Colonic mucosa (tissue), 4 donors: ENCODE measurements at regions not wholly inside any gene's neighbourhood (a gene's known extent, or its start where the extent isn't known, plus 50 kb on each side); places are given as distances from the start of the nearest gene placed in this dataset.

Experiments
- DNase-seq: peaks from one replicate; pipeline ENCODE4 v3.0.0-alpha.2; 2020
- H3K27ac ChIP-seq: fragments of 200-600 bp; one replicate; pipeline ENCODE4 v1.8.0; 2021
- H3K27me3 ChIP-seq: fragments of 200-600 bp; one replicate; pipeline ENCODE4 v1.8.0; 2021
- H3K36me3 ChIP-seq: fragments of 200-600 bp; one replicate; pipeline ENCODE4 v1.8.0; 2021
- H3K4me1 ChIP-seq: fragments of 200-600 bp; one replicate; pipeline ENCODE4 v1.8.0; 2021; ENCODE audit warnings: mild to moderate bottlenecking
- H3K4me3 ChIP-seq: fragments of 200-600 bp; one replicate; pipeline ENCODE4 v1.8.0; 2021
- H3K9ac ChIP-seq, 2 donors: one replicate each; pipeline ENCODE4 v1.7.0; 2013; ENCODE audit warnings: control low read depth in 2 of 2, low read depth in 2 of 2, low read length in 2 of 2
- H3K9me3 ChIP-seq: fragments of 200-600 bp; one replicate; pipeline ENCODE4 v1.8.0; 2021
- intact Hi-C: fragments of 100-400 bp; cut with DNase I; formaldehyde crosslinking; loops from one replicate; pipeline ENCODE4 v1.14.1; 2022
- TF ChIP-seq, protein P1 (sequence below): fragments of 200-600 bp; IDR thresholded peaks from one replicate; pipeline ENCODE4 v1.8.0; 2022; ENCODE audit warnings: antibody characterized with exemption, mild to moderate bottlenecking
- donor health status: healthy.
- donor health status: DM: no; HTN: no; CAD: no.
- donor health status: DM: no; HTN: no; CAD: no.

- TF ChIP-seq, protein P1, sequence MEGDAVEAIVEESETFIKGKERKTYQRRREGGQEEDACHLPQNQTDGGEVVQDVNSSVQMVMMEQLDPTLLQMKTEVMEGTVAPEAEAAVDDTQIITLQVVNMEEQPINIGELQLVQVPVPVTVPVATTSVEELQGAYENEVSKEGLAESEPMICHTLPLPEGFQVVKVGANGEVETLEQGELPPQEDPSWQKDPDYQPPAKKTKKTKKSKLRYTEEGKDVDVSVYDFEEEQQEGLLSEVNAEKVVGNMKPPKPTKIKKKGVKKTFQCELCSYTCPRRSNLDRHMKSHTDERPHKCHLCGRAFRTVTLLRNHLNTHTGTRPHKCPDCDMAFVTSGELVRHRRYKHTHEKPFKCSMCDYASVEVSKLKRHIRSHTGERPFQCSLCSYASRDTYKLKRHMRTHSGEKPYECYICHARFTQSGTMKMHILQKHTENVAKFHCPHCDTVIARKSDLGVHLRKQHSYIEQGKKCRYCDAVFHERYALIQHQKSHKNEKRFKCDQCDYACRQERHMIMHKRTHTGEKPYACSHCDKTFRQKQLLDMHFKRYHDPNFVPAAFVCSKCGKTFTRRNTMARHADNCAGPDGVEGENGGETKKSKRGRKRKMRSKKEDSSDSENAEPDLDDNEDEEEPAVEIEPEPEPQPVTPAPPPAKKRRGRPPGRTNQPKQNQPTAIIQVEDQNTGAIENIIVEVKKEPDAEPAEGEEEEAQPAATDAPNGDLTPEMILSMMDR: no peak
- H3K9ac ChIP-seq: no peak overlapping the region
- H3K4me3 ChIP-seq: no peak overlapping the region
- H3K4me1 ChIP-seq: no peaks in the 10 kb centered on the region
- H3K9me3 ChIP-seq: no peaks in the 10 kb centered on the region
- no peak overlapping the region for H3K27ac ChIP-seq
- no peak for DNase-seq
- H3K36me3 ChIP-seq: no peaks in the 10 kb centered on the region
- no peaks in the 10 kb centered on the region for H3K27me3 ChIP-seq
- intact Hi-C loops: no loop called here
Observed at GRCh38 chr11:123265951-123266350, 70.9 kb upstream of the CLMP start.

- TF ChIP-seq, protein P1: no peak
- H3K36me3 ChIP-seq: no peaks in the 10 kb centered on the region
- no peak for DNase-seq
- no peak overlapping the region for H3K9ac ChIP-seq
- no peaks in the 10 kb centered on the region for H3K27me3 ChIP-seq
- no peak overlapping the region for H3K27ac ChIP-seq
- intact Hi-C loops: no loop called here
- H3K4me1 ChIP-seq: no peaks in the 10 kb centered on the region
- no peaks in the 10 kb centered on the region for H3K9me3 ChIP-seq
- no peak overlapping the region for H3K4me3 ChIP-seq
Observed at GRCh38 chr11:123264431-123264780, 69.4 kb upstream of the CLMP start.

DNA sequence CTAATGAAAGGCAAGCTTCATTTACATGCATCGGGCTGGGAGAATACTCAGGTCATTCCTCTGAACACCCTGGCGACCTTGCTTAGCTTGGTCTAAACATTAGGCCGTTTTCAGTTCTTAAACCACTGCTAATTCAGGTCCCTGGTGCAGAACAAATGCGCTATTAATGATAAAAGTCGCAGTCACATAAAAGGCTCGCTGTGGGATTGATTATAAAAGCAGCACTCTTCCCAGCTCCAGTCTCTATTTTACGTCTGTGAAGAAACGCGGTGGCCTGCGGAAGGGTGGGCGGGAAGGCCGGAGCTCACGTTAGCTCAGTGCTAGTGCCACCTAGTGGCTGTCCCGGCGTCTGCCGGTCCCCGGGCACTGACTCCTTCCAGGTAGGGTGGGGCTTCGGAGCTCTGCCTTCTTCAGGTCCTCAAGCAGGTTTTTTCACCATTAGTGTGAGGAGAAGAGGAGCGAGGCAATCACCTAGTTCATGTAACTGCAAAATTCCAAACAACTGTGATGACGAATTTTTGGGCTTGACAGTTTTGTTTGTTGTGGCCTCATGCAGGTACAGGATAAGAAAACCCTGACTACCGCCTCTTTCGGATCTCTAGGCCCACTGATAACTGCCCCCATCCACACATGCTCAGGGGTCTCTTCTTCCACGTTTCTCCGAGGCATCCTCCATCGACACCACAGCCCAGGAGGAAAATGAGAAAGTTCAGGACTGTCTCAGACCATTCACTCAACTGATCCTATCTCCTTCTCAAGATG, 66.5 kb upstream of the CLMP start:
- Histone ChIP-seq H3K27ac (no peak overlapping the region), H3K36me3 (no peaks in the 10 kb centered on the region), H3K9ac (no peak overlapping the region), H3K4me1 (no peaks in the 10 kb centered on the region), H3K4me3 (peak overlapping the region; percentile 10), H3K27me3 (no peaks in the 10 kb centered on the region), H3K9me3 (no peaks in the 10 kb centered on the region)
- intact Hi-C loops: no loop called here
- peak; percentile 87 for DNase-seq
- TF ChIP-seq, protein P1: peak; percentile 92

DNA sequence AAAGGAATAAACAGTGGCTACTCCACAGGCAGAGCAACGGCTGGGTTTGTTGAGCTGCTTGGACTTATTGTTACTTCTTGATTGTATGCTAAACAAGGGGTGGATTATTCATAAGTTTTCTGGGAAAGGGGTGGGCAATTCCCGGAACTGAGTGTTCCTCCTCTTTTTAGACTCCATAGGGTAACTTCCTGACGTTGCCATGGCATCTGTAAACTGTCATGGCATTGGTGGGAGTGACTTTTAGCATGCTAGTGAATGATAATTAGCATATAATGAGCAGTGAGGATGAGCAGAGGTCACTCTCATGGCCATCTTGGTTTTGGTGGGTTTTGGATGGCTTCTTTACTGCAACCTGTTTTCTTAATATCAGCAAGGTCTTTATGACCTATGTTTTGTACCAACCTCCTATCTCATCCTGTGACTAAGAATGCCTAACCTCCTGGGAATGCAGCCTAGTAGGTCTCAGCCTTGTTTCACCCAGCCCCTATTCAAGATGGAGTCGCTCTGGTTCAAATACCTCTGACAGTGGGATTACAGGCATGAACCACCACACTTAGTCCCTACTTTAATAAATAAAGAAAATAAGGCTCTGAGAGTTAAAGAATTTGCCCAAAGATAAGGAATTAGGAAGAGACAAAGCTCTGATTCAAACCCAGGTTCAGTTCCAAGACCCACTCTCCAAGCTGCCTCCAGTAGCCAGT, 65.6 kb upstream of the CLMP start:
- Histone ChIP-seq H3K27me3 (no peaks in the 10 kb centered on the region), H3K4me3 (no peak overlapping the region), H3K9ac (no peak overlapping the region), H3K4me1 (no peaks in the 10 kb centered on the region), H3K36me3 (no peaks in the 10 kb centered on the region), H3K27ac (no peak overlapping the region), H3K9me3 (no peaks in the 10 kb centered on the region)
- TF ChIP-seq, protein P1: no peak
- intact Hi-C loops: no loop called here
- DNase-seq: no peak

DNA sequence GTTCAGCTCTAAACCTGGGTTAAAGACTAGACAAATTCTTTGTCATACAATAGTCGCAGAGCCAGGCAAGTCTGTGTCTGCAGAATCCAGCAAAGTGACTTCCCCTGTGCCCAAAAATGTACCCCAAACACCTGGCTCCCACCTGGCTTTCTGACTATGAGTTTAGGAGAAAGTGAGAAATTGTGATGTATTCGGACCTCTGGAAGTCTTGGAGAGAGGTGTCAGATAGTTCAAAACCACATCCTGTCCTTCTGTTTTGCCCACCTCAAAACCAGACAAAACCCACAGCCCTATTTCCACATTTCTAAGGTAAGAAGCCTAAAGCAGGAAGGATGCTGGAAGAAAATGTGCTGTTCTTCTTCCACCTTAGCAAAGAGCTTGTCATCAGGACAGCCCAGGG, 63.8 kb upstream of the CLMP start:
- DNase-seq: no peak
- H3K27ac ChIP-seq: no peak overlapping the region
- TF ChIP-seq, protein P1: no peak
- H3K27me3 ChIP-seq: no peaks in the 10 kb centered on the region
- no peak overlapping the region for H3K9ac ChIP-seq
- H3K9me3 ChIP-seq: no peaks in the 10 kb centered on the region
- no peak overlapping the region for H3K4me3 ChIP-seq
- H3K4me1 ChIP-seq: no peaks in the 10 kb centered on the region
- no peaks in the 10 kb centered on the region for H3K36me3 ChIP-seq
- intact Hi-C loops: no loop called here
